A549 (cell line): ENCODE measurements at regions not wholly inside any gene's neighbourhood (a gene's known extent, or its start where the extent isn't known, plus 50 kb on each side); places are given as distances from the start of the nearest gene placed in this dataset.

Experiments used
- ATAC-seq, 2 experiments: fragments of 200-7000 bp in 1 of 2; fragments of >200 bp in 1 of 2; cut with Nextera tagmentation in 1 of 2; cut with Tn5 transposase in 1 of 2; 3 replicates each; pipeline versions ENCODE4 v1.8.0 to v1.9.1; 2018 to 2020; ENCODE audit warnings: mild to moderate bottlenecking in 1 of 2, moderate library complexity in 1 of 2
- CTCF ChIA-PET: fragments of 300-600 bp; sonication (Branson Sonifier 250); formaldehyde crosslinking; extraction: SDS; loops from one replicate; lab custom pipeline; 2021; ENCODE audit warnings: antibody characterized with exemption, inconsistent platforms; lab: Yijun Ruan, JAX
- POLR2A ChIA-PET: fragments of 350-600 bp; formaldehyde crosslinking; extraction: SDS; loops from one replicate; lab custom pipeline; 2021; ENCODE audit warnings: antibody characterized with exemption, inconsistent platforms; lab: Yijun Ruan, JAX
- DNase-seq, 2 experiments: peaks; one replicate each; pipeline versions ENCODE4 v3.0.0 to v3.0.0-alpha.2; 2011 to 2016; ENCODE audit warnings: low read depth in 1 of 2, low spot score in 1 of 2
- FAIRE-seq: peaks from 2 replicates; lab custom pipeline; 2011; peaks lifted over from hg19 to GRCh38; lab: Jason Lieb, UNC
- H3K27ac ChIP-seq, 2 experiments: fragments of >200 bp; sonication (Bioruptor Twin); formaldehyde crosslinking; 3 replicates each; pipeline ENCODE4 v1.5.1; 2016 to 2017
- H3K4me1 ChIP-seq: fragments of >200 bp; sonication (Bioruptor Twin); formaldehyde crosslinking; 3 replicates; pipeline ENCODE4 v1.6.1; 2016
- H3K4me2 ChIP-seq: fragments of >200 bp; sonication (Bioruptor Twin); formaldehyde crosslinking; 3 replicates; pipeline ENCODE4 v1.6.1; 2016
- H3K4me3 ChIP-seq: fragments of >200 bp; sonication (Bioruptor Twin); formaldehyde crosslinking; 3 replicates; pipeline ENCODE4 v1.5.1; 2016
- H3K9me3 ChIP-seq: fragments of >200 bp; sonication (Bioruptor Twin); formaldehyde crosslinking; 3 replicates; pipeline ENCODE4 v1.6.1; 2016
- ATOH8 ChIP-seq: fragments of 250-450 bp; sonication (Bioruptor Pico); IDR thresholded peaks from 2 replicates; pipeline ENCODE4 v1.5.0; 2020; ENCODE audit warnings: low read depth, mild to moderate bottlenecking, moderate library complexity
- CBX8 ChIP-seq: fragments of 200-600 bp; sonication (generic); IDR thresholded peaks from 2 replicates; pipeline ENCODE4 v1.6.1; 2016
- EHMT2 ChIP-seq: fragments of 200-600 bp; sonication (generic); IDR thresholded peaks from 2 replicates; pipeline ENCODE4 v1.6.1; 2016; ENCODE audit warnings: antibody characterized with exemption, low read depth, mild to moderate bottlenecking, moderate library complexity
- ELK1 ChIP-seq: fragments of 150-350 bp; IDR thresholded peaks from 2 replicates; pipeline ENCODE4 v1.6.1; 2014; ENCODE audit warnings: low read depth, mild to moderate bottlenecking, low read length
- EP300 ChIP-seq, 2 experiments: fragments of >200 bp; sonication (Bioruptor Twin); formaldehyde crosslinking; IDR thresholded peaks; 2 replicates in 1 of 2; 3 replicates in 1 of 2; pipeline ENCODE4 v1.6.1; 2016 to 2017
- GATA3 ChIP-seq: IDR thresholded peaks from 2 replicates; pipeline ENCODE4 v1.6.1; 2012; ENCODE audit warnings: borderline replicate concordance
- HMGXB4 ChIP-seq: fragments of 250-450 bp; sonication (Bioruptor Pico); IDR thresholded peaks from 2 replicates; pipeline ENCODE4 v1.5.0; 2021; ENCODE audit warnings: mild to moderate bottlenecking, moderate library complexity, borderline replicate concordance
- HOXB13 ChIP-seq: fragments of 250-450 bp; sonication (Bioruptor Pico); IDR thresholded peaks from 2 replicates; pipeline ENCODE4 v1.5.0; 2020; ENCODE audit warnings: low read depth, mild to moderate bottlenecking, moderate library complexity
- JUN ChIP-seq, 2 experiments: fragments of >200 bp; sonication (Bioruptor Twin); formaldehyde crosslinking; IDR thresholded peaks; 2 replicates in 1 of 2; 3 replicates in 1 of 2; pipeline ENCODE4 v1.6.1; 2016 to 2017
- KDM5A ChIP-seq: fragments of 200-600 bp; sonication (generic); IDR thresholded peaks from 2 replicates; pipeline ENCODE4 v1.6.1; 2016; ENCODE audit warnings: antibody characterized with exemption, mild to moderate bottlenecking
- MYC ChIP-seq: IDR thresholded peaks from 2 replicates; pipeline ENCODE4 v1.6.1; 2012; ENCODE audit warnings: mild to moderate bottlenecking, inconsistent platforms, low read length, improper control_type of control experiment, borderline replicate concordance
- NFE2L2 ChIP-seq: fragments of 150-350 bp; conservative IDR thresholded peaks from 2 replicates; pipeline ENCODE4 v1.6.1; 2014; ENCODE audit warnings: low read length
- NPAS2 ChIP-seq: fragments of 250-450 bp; sonication (Bioruptor Pico); IDR thresholded peaks from 2 replicates; pipeline ENCODE4 v1.8.0; 2022; ENCODE audit warnings: mild to moderate bottlenecking, moderate library complexity, borderline replicate concordance
- PBX3 ChIP-seq: IDR thresholded peaks from 2 replicates; pipeline ENCODE4 v1.6.1; 2012
- PHF8 ChIP-seq: fragments of 200-600 bp; sonication (generic); IDR thresholded peaks from 2 replicates; pipeline ENCODE4 v1.6.1; 2016; ENCODE audit warnings: low read depth, mild to moderate bottlenecking, antibody characterized with exemption, moderate library complexity, borderline replicate concordance
- POLR2A ChIP-seq: IDR thresholded peaks from 2 replicates; pipeline ENCODE4 v1.6.1; 2012; ENCODE audit warnings: mild to moderate bottlenecking, low read length
- POLR2AphosphoS2 ChIP-seq: conservative IDR thresholded peaks from 2 replicates; pipeline ENCODE4 v1.6.1; 2012; ENCODE audit warnings: low read length, improper control_type of control experiment, inconsistent platforms
- RCOR1 ChIP-seq: fragments of 150-350 bp; IDR thresholded peaks from 2 replicates; pipeline ENCODE4 v1.6.1; 2014; ENCODE audit warnings: antibody characterized with exemption, low read length, low read depth
- RFX5 ChIP-seq: fragments of 450-650 bp; IDR thresholded peaks from 2 replicates; pipeline ENCODE4 v1.7.1; 2014; ENCODE audit warnings: antibody characterized with exemption, mild to moderate bottlenecking, moderate library complexity
- SMC3 ChIP-seq: fragments of >200 bp; sonication (Bioruptor Twin); formaldehyde crosslinking; IDR thresholded peaks from 3 replicates; pipeline ENCODE4 v1.6.1; 2018; ENCODE audit warnings: inconsistent platforms
- TFCP2L1 ChIP-seq: fragments of 250-450 bp; sonication (Bioruptor Pico); IDR thresholded peaks from 2 replicates; pipeline ENCODE4 v1.5.0; 2021; ENCODE audit warnings: mild to moderate bottlenecking
- TP53 ChIP-seq: fragments of 250-450 bp; sonication (Bioruptor Pico); IDR thresholded peaks from 2 replicates; pipeline ENCODE4 v1.5.0; 2021; ENCODE audit warnings: mild to moderate bottlenecking, moderate library complexity
- ZC3H11A ChIP-seq: fragments of 450-650 bp; IDR thresholded peaks from 2 replicates; pipeline ENCODE4 v1.6.1; 2014; ENCODE audit warnings: antibody characterized with exemption, mild to moderate bottlenecking
- ZFP36 ChIP-seq: fragments of 450-650 bp; IDR thresholded peaks from 2 replicates; pipeline ENCODE4 v1.6.1; 2014; ENCODE audit warnings: borderline replicate concordance; ENCODE audit not compliant: partially characterized antibody
- WGBS: methylation state at CpG from one replicate; pipeline ENCODE4 v1.1.6; 2017; ENCODE audit errors: missing lambda C conversion rate; 5-methylcytosine and 5-hydroxymethylcytosine counted together

GRCh38 chr3:165549037-165549436, 288.2 kb downstream of the BCHE start:
- H3K4me1 ChIP-seq: no peaks in the 10 kb centered on the region
- no peaks in the 10 kb centered on the region for H3K9me3 ChIP-seq
- ChIA-PET POLR2A (no interaction called here), CTCF (no interaction called here)
- DNase-seq: no peak
- WGBS: 7% methylated on average over 1 of the region's 1 CpG
- FAIRE-seq: no peak
- no peak overlapping the region for H3K4me3 ChIP-seq
- no peak for ATAC-seq
- H3K27ac ChIP-seq: no peak overlapping the region
- no peak overlapping the region for H3K4me2 ChIP-seq
- TF ChIP-seq RCOR1: no peak
- TF ChIP-seq KDM5A: no peak
- TF ChIP-seq TP53: no peak
- no peak for TF ChIP-seq HOXB13 (CRISPR knock-in tag)
- TF ChIP-seq TFCP2L1 (CRISPR knock-in tag): no peak
- TF ChIP-seq ATOH8: no peak
- no peak for TF ChIP-seq MYC
- TF ChIP-seq ELK1: no peak
- TF ChIP-seq ZFP36: no peak
- TF ChIP-seq JUN (IDR thresholded peaks at IDR 0.05): no peak
- no peak for TF ChIP-seq NPAS2 (CRISPR knock-in tag)
- TF ChIP-seq SMC3: no peak
- TF ChIP-seq PBX3: no peak

GRCh38 chr3:165545059-165545458, 292.2 kb downstream of the BCHE start:
- Histone ChIP-seq H3K4me2 (no peak overlapping the region), H3K4me3 (no peak overlapping the region), H3K4me1 (no peaks in the 10 kb centered on the region), H3K9me3 (no peaks in the 10 kb centered on the region), H3K27ac (no peak overlapping the region)
- WGBS: 53% methylated on average over 4 of the region's 4 CpGs
- DNase-seq: no peak
- no peak for ATAC-seq
- FAIRE-seq: no peak
- CTCF ChIA-PET: no interaction called here
- POLR2A ChIA-PET: no interaction called here
- no peak for TF ChIP-seq MYC
- no peak for TF ChIP-seq CBX8

GRCh38 chr3:165544432-165544831, 292.8 kb downstream of the BCHE start:
- CTCF ChIA-PET: no interaction called here
- 63% methylated on average over 7 of the region's 7 CpGs for WGBS
- FAIRE-seq (no peak), ATAC-seq (no peak), DNase-seq (no peak)
- H3K4me1 ChIP-seq: no peaks in the 10 kb centered on the region
- H3K4me3 ChIP-seq: no peak overlapping the region
- no peak overlapping the region for H3K27ac ChIP-seq
- TF ChIP-seq RFX5 (no peak), EHMT2 (no peak), GATA3 (no peak), NPAS2 (CRISPR knock-in tag) (no peak), HMGXB4 (CRISPR knock-in tag) (no peak), EP300 (IDR thresholded peaks at IDR 0.05) (no peak), POLR2A (no peak), ZC3H11A (no peak), POLR2AphosphoS2 (no peak), ELK1 (no peak), NFE2L2 (no peak), PHF8 (no peak), CBX8 (no peak)
- POLR2A ChIA-PET: no interaction called here
- H3K9me3 ChIP-seq: no peaks in the 10 kb centered on the region
- no peak overlapping the region for H3K4me2 ChIP-seq
